ENCODE measurements at regions not wholly inside any gene's neighbourhood (a gene's known extent, or its start where the extent isn't known, plus 50 kb on each side); places are given as distances from the start of the nearest gene placed in this dataset.

DNA sequence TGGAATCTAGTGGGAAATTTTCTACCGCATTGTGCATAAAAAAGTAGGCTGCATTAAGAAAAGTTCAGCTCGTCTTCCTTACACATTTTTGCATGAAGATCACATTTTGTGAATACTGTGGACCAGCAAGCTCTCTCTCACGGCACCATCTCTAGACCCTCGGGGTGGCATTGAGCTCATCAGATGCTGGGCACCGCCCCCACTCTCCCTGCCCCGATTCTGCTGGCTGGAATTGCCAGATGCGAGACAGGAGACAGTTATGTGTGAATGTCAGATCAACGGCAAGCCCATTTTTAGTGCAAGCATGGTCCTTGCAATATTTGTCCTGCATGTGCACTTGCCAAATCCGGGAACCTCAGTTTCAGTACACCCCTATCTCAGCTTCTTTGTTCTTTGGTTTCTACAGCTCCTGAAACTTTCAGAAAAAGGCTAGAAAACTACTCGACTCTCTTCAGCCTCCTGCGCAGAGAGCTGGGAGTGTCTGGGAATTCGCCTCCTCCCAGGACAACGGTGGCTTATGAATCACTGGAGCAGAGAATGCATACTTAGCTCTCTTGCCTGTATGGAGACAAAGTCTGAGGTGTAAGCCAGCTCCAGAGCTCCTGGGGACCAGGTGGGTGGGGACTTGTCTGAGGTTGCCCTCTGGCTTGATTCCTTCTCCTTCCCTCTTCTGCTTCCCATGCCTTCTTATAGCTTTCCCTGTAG lies 285.2 kb upstream of the ATP10A start:
- Histone ChIP-seq H3K36me3 (no peaks in the 10 kb centered on the region), H3K27me3 (no peaks in the 10 kb centered on the region), H3K4me3 (no peak overlapping the region), H3K4me1 (ENCODE audit: insufficient read depth) (no peaks in the 10 kb centered on the region), H3K9me3 (no peaks in the 10 kb centered on the region), H3K27ac (no peak overlapping the region)
- 73% methylated on average over 13 of the region's 13 CpGs for WGBS, 3 donors
- intact Hi-C loops (cut with DNase I) = no loop called here
- no peak for TF ChIP-seq POLR2A (IDR thresholded peaks at IDR 0.05)
- no peak for TF ChIP-seq EP300 (IDR thresholded peaks at IDR 0.05)
- TF ChIP-seq, protein P1, sequence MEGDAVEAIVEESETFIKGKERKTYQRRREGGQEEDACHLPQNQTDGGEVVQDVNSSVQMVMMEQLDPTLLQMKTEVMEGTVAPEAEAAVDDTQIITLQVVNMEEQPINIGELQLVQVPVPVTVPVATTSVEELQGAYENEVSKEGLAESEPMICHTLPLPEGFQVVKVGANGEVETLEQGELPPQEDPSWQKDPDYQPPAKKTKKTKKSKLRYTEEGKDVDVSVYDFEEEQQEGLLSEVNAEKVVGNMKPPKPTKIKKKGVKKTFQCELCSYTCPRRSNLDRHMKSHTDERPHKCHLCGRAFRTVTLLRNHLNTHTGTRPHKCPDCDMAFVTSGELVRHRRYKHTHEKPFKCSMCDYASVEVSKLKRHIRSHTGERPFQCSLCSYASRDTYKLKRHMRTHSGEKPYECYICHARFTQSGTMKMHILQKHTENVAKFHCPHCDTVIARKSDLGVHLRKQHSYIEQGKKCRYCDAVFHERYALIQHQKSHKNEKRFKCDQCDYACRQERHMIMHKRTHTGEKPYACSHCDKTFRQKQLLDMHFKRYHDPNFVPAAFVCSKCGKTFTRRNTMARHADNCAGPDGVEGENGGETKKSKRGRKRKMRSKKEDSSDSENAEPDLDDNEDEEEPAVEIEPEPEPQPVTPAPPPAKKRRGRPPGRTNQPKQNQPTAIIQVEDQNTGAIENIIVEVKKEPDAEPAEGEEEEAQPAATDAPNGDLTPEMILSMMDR (IDR thresholded peaks at IDR 0.05) = no peak
- DNase-seq = no peak

- no peak overlapping the region for H3K27ac ChIP-seq
- intact Hi-C loops (cut with DNase I) = no loop called here
- no peak for DNase-seq
- WGBS, 3 donors = 59 to 69% (median 60%) methylated on average over 4 of the region's 4 CpGs
- TF ChIP-seq POLR2A (IDR thresholded peaks at IDR 0.05) (no peak), EP300 (IDR thresholded peaks at IDR 0.05) (no peak)
- TF ChIP-seq, protein P1 (IDR thresholded peaks at IDR 0.05) = no peak
- H3K27me3 ChIP-seq = no peaks in the 10 kb centered on the region
- no peaks in the 10 kb centered on the region for H3K36me3 ChIP-seq
- no peaks in the 10 kb centered on the region for H3K4me1 ChIP-seq (ENCODE audit: insufficient read depth)
- H3K4me3 ChIP-seq = no peak overlapping the region
- no peaks in the 10 kb centered on the region for H3K9me3 ChIP-seq
These were observed 283.1 kb upstream of the ATP10A start for GRCh38 chr15:26146202-26146601.

- Histone ChIP-seq H3K36me3 (no peaks in the 10 kb centered on the region), H3K27me3 (no peaks in the 10 kb centered on the region), H3K9me3 (no peaks in the 10 kb centered on the region), H3K27ac (no peak overlapping the region), H3K4me1 (ENCODE audit: insufficient read depth) (no peaks in the 10 kb centered on the region), H3K4me3 (no peak overlapping the region)
- DNase-seq = no peak
- TF ChIP-seq POLR2A (IDR thresholded peaks at IDR 0.05) = no peak
- no peak for TF ChIP-seq EP300 (IDR thresholded peaks at IDR 0.05)
- TF ChIP-seq, protein P1 (IDR thresholded peaks at IDR 0.05) = no peak
- 72 to 74% (median 74%) methylated on average over 2 of the region's 2 CpGs for WGBS, 3 donors
- intact Hi-C loops (cut with DNase I) = no loop called here
These were observed 282.7 kb upstream of the ATP10A start for GRCh38 chr15:26145796-26146195.

DNA sequence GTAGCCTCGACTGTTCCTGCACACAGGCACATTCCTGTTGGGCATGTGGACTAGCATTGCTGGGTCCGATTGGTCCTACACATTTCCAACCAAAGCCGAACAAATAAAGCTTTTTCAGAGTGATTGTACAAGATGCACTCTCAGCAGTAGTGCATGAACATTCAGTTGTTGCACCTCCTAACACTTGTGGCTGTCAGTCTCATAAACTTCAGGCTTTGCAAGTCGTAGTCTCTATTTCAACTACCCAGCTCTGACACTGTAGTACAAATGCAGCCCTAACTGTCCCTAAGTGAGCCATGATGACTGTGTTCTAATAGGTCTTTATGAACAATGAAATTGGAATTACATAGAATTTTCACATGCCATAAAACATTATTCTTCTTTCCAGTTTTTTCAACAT lies 281.7 kb upstream of the ATP10A start:
- no peaks in the 10 kb centered on the region for H3K9me3 ChIP-seq
- no peak overlapping the region for H3K27ac ChIP-seq
- no peak for DNase-seq
- TF ChIP-seq, protein P1 (IDR thresholded peaks at IDR 0.05) = no peak
- TF ChIP-seq POLR2A (IDR thresholded peaks at IDR 0.05) = no peak
- TF ChIP-seq EP300 (IDR thresholded peaks at IDR 0.05) = no peak
- intact Hi-C loops (cut with DNase I) = no loop called here
- no peaks in the 10 kb centered on the region for H3K4me1 ChIP-seq (ENCODE audit: insufficient read depth)
- WGBS, 3 donors = 70 to 77% (median 75%) methylated on average over 4 of the region's 4 CpGs
- no peak overlapping the region for H3K4me3 ChIP-seq
- no peaks in the 10 kb centered on the region for H3K27me3 ChIP-seq
- H3K36me3 ChIP-seq = no peaks in the 10 kb centered on the region
